HL-60 (cell line): ENCODE measurements at regions not wholly inside any gene's neighbourhood (a gene's known extent, or its start where the extent isn't known, plus 50 kb on each side); places are given as distances from the start of the nearest gene placed in this dataset.

Experiments used
- GABPA ChIP-seq: IDR thresholded peaks from 2 replicates; pipeline ENCODE4 v1.6.1; 2012; ENCODE audit warnings: low read depth
- POLR2AphosphoS5 ChIP-seq: IDR thresholded peaks from 2 replicates; pipeline ENCODE4 v1.6.1; 2012; ENCODE audit warnings: low read depth
- TF ChIP-seq, protein P1 (sequence below): IDR thresholded peaks from one replicate; pipeline ENCODE4 v1.5.1; 2011; ENCODE audit warnings: low read length, control low read depth, inconsistent platforms; ENCODE audit not compliant: insufficient read depth
- TF ChIP-seq, protein P2 (sequence below): IDR thresholded peaks from 2 replicates; pipeline ENCODE4 v1.6.1; 2012; ENCODE audit warnings: low read depth; ENCODE audit not compliant: insufficient replicate concordance

GRCh38 chr3:87771337-87772192, 287.2 kb downstream of the CGGBP1 start:
- TF ChIP-seq POLR2AphosphoS5 (no peak), GABPA (no peak)
- TF ChIP-seq, protein P1, sequence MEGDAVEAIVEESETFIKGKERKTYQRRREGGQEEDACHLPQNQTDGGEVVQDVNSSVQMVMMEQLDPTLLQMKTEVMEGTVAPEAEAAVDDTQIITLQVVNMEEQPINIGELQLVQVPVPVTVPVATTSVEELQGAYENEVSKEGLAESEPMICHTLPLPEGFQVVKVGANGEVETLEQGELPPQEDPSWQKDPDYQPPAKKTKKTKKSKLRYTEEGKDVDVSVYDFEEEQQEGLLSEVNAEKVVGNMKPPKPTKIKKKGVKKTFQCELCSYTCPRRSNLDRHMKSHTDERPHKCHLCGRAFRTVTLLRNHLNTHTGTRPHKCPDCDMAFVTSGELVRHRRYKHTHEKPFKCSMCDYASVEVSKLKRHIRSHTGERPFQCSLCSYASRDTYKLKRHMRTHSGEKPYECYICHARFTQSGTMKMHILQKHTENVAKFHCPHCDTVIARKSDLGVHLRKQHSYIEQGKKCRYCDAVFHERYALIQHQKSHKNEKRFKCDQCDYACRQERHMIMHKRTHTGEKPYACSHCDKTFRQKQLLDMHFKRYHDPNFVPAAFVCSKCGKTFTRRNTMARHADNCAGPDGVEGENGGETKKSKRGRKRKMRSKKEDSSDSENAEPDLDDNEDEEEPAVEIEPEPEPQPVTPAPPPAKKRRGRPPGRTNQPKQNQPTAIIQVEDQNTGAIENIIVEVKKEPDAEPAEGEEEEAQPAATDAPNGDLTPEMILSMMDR: peak; percentile 83
- TF ChIP-seq, protein P2, sequence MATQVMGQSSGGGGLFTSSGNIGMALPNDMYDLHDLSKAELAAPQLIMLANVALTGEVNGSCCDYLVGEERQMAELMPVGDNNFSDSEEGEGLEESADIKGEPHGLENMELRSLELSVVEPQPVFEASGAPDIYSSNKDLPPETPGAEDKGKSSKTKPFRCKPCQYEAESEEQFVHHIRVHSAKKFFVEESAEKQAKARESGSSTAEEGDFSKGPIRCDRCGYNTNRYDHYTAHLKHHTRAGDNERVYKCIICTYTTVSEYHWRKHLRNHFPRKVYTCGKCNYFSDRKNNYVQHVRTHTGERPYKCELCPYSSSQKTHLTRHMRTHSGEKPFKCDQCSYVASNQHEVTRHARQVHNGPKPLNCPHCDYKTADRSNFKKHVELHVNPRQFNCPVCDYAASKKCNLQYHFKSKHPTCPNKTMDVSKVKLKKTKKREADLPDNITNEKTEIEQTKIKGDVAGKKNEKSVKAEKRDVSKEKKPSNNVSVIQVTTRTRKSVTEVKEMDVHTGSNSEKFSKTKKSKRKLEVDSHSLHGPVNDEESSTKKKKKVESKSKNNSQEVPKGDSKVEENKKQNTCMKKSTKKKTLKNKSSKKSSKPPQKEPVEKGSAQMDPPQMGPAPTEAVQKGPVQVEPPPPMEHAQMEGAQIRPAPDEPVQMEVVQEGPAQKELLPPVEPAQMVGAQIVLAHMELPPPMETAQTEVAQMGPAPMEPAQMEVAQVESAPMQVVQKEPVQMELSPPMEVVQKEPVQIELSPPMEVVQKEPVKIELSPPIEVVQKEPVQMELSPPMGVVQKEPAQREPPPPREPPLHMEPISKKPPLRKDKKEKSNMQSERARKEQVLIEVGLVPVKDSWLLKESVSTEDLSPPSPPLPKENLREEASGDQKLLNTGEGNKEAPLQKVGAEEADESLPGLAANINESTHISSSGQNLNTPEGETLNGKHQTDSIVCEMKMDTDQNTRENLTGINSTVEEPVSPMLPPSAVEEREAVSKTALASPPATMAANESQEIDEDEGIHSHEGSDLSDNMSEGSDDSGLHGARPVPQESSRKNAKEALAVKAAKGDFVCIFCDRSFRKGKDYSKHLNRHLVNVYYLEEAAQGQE: no peak
